Hepatocyte (in vitro differentiated cells): ENCODE measurements at regions not wholly inside any gene's neighbourhood (a gene's known extent, or its start where the extent isn't known, plus 50 kb on each side); places are given as distances from the start of the nearest gene placed in this dataset.

ENCODE experiments used
- DNase-seq: peaks from one replicate; pipeline ENCODE4 v3.0.0-alpha.2; 2016; ENCODE audit warnings: low spot score
- H2AFZ ChIP-seq: fragments of 200-600 bp; sonication (generic); 2 replicates; pipeline ENCODE4 v1.6.0; 2016; ENCODE audit warnings: antibody characterized with exemption, mild to moderate bottlenecking
- H3K27ac ChIP-seq: fragments of 200-600 bp; sonication (generic); 2 replicates; pipeline ENCODE4 v1.5.1; 2016; ENCODE audit warnings: mild to moderate bottlenecking
- H3K27me3 ChIP-seq: fragments of 200-600 bp; sonication (generic); 2 replicates; pipeline ENCODE4 v1.6.1; 2016
- H3K36me3 ChIP-seq: fragments of 200-600 bp; sonication (generic); replicated peaks from 2 replicates; pipeline ENCODE4 v1.5.1; 2016; ENCODE audit warnings: low read depth; ENCODE audit not compliant: insufficient read depth
- H3K4me1 ChIP-seq: fragments of 200-600 bp; sonication (generic); 2 replicates; pipeline ENCODE4 v1.5.1; 2016; ENCODE audit warnings: mild to moderate bottlenecking, moderate library complexity; ENCODE audit not compliant: insufficient read depth
- H3K4me2 ChIP-seq: fragments of 200-600 bp; sonication (generic); 2 replicates; pipeline ENCODE4 v1.6.0; 2016
- H3K4me3 ChIP-seq: fragments of 200-600 bp; sonication (generic); 2 replicates; pipeline ENCODE4 v1.5.1; 2016; ENCODE audit warnings: mild to moderate bottlenecking
- H3K79me2 ChIP-seq: fragments of 200-600 bp; sonication (generic); 2 replicates; pipeline ENCODE4 v1.6.0; 2017; ENCODE audit warnings: mild to moderate bottlenecking
- H3K9me2 ChIP-seq: fragments of 200-600 bp; sonication (generic); replicated peaks from 2 replicates; pipeline ENCODE4 v1.6.0; 2017; ENCODE audit warnings: mild to moderate bottlenecking; ENCODE audit not compliant: insufficient read depth
- H3K9me3 ChIP-seq: fragments of 200-600 bp; sonication (generic); 2 replicates; pipeline ENCODE4 v1.5.1; 2016; ENCODE audit warnings: low read depth, mild to moderate bottlenecking
- H4K20me1 ChIP-seq: fragments of 200-600 bp; sonication (generic); 2 replicates; pipeline ENCODE4 v1.6.0; 2016; ENCODE audit warnings: mild to moderate bottlenecking; ENCODE audit not compliant: insufficient read depth, poor library complexity, severe bottlenecking
- EZH2 ChIP-seq: fragments of 200-600 bp; sonication (generic); IDR thresholded peaks from 2 replicates; pipeline ENCODE4 v1.6.1; 2016; ENCODE audit warnings: antibody characterized with exemption, mild to moderate bottlenecking, borderline replicate concordance
- EZH2phosphoT487 ChIP-seq: fragments of 200-600 bp; sonication (generic); IDR thresholded peaks from one replicate; pipeline ENCODE4 v1.6.1; 2018; ENCODE audit warnings: antibody characterized with exemption, mild to moderate bottlenecking, low read depth, moderate library complexity; ENCODE audit not compliant: unreplicated experiment, severe bottlenecking
- WGBS: methylation state at CpG from one replicate; pipeline ENCODE4 v1.1.6; 2016; ENCODE audit warnings: low lambda C conversion rate; ENCODE audit errors: missing lambda C conversion rate; 5-methylcytosine and 5-hydroxymethylcytosine counted together
- TF ChIP-seq, protein P1 (sequence below): fragments of 200-600 bp; sonication (generic); IDR thresholded peaks from 2 replicates; pipeline ENCODE4 v1.5.1; 2016; ENCODE audit warnings: antibody characterized with exemption, mild to moderate bottlenecking; ENCODE audit not compliant: poor library complexity

DNA sequence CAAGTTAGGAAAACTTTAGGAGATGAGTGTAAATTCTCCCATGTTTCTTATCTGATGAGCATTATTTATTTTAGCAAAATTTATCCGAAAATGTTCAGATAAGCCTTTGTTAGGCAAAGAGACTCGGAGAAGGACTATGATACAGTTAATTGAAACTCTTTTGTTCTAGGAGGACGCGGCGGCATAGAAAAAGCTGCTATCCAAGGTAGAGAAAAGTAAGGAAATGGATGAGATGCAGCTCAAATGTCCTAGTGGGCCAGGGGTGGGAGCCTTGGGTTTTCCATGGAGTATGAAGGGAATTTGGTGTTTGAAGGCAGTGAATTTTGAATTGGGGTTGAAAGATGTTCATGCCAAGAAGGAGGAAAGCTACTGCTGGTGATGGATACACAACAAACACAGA lies 1504.5 kb downstream of the AACS start:
- H3K36me3 ChIP-seq, result no peaks in the 10 kb centered on the region
- no peak overlapping the region for H3K4me2 ChIP-seq
- TF ChIP-seq EZH2 (no peak), EZH2phosphoT487 (no peak)
- TF ChIP-seq, protein P1, sequence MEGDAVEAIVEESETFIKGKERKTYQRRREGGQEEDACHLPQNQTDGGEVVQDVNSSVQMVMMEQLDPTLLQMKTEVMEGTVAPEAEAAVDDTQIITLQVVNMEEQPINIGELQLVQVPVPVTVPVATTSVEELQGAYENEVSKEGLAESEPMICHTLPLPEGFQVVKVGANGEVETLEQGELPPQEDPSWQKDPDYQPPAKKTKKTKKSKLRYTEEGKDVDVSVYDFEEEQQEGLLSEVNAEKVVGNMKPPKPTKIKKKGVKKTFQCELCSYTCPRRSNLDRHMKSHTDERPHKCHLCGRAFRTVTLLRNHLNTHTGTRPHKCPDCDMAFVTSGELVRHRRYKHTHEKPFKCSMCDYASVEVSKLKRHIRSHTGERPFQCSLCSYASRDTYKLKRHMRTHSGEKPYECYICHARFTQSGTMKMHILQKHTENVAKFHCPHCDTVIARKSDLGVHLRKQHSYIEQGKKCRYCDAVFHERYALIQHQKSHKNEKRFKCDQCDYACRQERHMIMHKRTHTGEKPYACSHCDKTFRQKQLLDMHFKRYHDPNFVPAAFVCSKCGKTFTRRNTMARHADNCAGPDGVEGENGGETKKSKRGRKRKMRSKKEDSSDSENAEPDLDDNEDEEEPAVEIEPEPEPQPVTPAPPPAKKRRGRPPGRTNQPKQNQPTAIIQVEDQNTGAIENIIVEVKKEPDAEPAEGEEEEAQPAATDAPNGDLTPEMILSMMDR, result no peak

DNA sequence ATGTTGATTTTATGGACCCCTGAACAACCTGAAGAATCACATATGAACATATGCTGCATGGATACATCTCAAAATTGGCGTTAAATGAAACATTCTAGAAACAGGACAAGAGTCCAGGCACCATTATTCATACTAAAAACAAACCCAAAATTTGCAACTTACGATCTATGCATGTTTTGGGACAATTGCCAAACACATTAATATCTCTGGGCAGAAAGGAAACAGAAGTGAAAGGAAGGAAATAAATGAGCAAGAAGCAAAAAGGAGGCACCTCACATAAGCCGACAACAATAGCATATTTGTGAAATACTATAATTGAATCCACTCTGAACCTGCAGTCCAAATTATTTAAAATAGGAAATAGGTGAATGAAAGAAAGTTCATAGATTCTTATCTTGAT lies 1505.3 kb downstream of the AACS start:
- no peaks in the 10 kb centered on the region for H3K36me3 ChIP-seq
- H3K4me2 ChIP-seq, result no peak overlapping the region
- H3K27me3 ChIP-seq, result no peaks in the 10 kb centered on the region
- no peak for DNase-seq
- H3K4me3 ChIP-seq, result no peak overlapping the region
- H3K9me3 ChIP-seq, result no peaks in the 10 kb centered on the region
- H4K20me1 ChIP-seq, result no peaks in the 10 kb centered on the region
- WGBS, result 81% methylated on average over 3 of the region's 3 CpGs
- H3K4me1 ChIP-seq, result no peaks in the 10 kb centered on the region
- no peak for TF ChIP-seq EZH2
- TF ChIP-seq, protein P1, result no peak
- no peak for TF ChIP-seq EZH2phosphoT487
- no peak overlapping the region for H3K27ac ChIP-seq
- no peak overlapping the region for H2AFZ ChIP-seq
- no peaks in the 10 kb centered on the region for H3K79me2 ChIP-seq
- H3K9me2 ChIP-seq, result no peaks in the 10 kb centered on the region

More for the DNA sequence above, 1504.5 kb downstream of the AACS start:
- no peaks in the 10 kb centered on the region for H3K9me3 ChIP-seq
- H3K9me2 ChIP-seq, result no peaks in the 10 kb centered on the region
- no peak overlapping the region for H2AFZ ChIP-seq
- H3K79me2 ChIP-seq, result no peaks in the 10 kb centered on the region
- H3K27ac ChIP-seq, result no peak overlapping the region
- no peaks in the 10 kb centered on the region for H3K27me3 ChIP-seq
- 73% methylated on average over 5 of the region's 5 CpGs for WGBS
- H3K4me1 ChIP-seq, result no peaks in the 10 kb centered on the region
- H4K20me1 ChIP-seq, result no peaks in the 10 kb centered on the region
- DNase-seq, result no peak
- no peak overlapping the region for H3K4me3 ChIP-seq

DNA sequence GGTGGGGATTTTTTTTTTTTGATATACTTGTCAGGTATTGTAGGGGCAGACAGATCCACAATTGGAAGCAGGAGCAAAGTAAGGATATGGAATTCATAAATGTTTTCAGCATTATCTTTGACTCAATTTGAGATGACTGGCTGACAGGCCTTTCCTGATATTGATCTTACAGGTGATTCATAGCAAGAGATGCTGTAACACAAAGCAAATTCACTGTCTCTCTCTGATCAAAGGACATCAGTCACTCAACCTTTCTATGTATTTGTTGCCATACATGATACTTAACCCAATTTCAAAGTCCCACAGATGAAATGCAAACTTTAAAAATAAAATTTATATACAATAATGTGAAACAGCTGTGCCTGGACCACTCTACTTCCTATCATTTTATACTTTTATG lies 1506.9 kb downstream of the AACS start:
- H3K4me3 ChIP-seq, result no peak overlapping the region
- no peak overlapping the region for H3K27ac ChIP-seq
- H3K9me3 ChIP-seq, result no peaks in the 10 kb centered on the region
- H3K79me2 ChIP-seq, result no peaks in the 10 kb centered on the region
- no peaks in the 10 kb centered on the region for H3K4me1 ChIP-seq
- no peak overlapping the region for H2AFZ ChIP-seq
- no peak for TF ChIP-seq EZH2phosphoT487
- TF ChIP-seq EZH2, result no peak
- TF ChIP-seq, protein P1, result no peak
- H4K20me1 ChIP-seq, result no peaks in the 10 kb centered on the region
- no peaks in the 10 kb centered on the region for H3K9me2 ChIP-seq
- no peak overlapping the region for H3K4me2 ChIP-seq
- DNase-seq, result no peak
- H3K36me3 ChIP-seq, result no peaks in the 10 kb centered on the region
- H3K27me3 ChIP-seq, result no peaks in the 10 kb centered on the region

DNA sequence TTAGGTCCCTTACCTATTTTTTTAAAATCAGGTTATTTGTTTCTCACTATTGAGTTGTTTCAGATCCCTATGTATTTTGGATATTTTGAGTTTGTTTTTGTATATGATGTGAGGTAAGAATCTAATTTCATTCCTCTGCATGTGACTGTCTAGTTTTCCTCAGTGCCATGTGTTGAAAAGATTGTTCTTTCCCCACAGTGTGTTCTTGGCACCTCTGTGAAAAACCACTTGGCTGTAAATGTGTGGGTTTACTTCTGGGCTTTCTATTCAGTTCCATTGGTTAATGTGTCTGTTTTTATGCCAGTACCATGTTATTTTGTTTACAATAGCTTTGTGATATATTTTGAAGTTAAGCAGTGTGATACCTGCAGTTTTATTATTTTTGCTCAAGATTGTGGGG lies 1516.4 kb downstream of the AACS start:
- no peaks in the 10 kb centered on the region for H3K9me3 ChIP-seq
- no peaks in the 10 kb centered on the region for H3K27me3 ChIP-seq
- no peaks in the 10 kb centered on the region for H4K20me1 ChIP-seq
- no peak overlapping the region for H3K4me2 ChIP-seq
- H3K79me2 ChIP-seq, result no peaks in the 10 kb centered on the region
- peak overlapping the region; percentile 25 for H3K27ac ChIP-seq
- H3K36me3 ChIP-seq, result no peaks in the 10 kb centered on the region
- no peak for TF ChIP-seq EZH2phosphoT487
- DNase-seq, result no peak
- H3K9me2 ChIP-seq, result no peaks in the 10 kb centered on the region
- no peaks in the 10 kb centered on the region for H3K4me1 ChIP-seq
- H2AFZ ChIP-seq, result no peak overlapping the region
- no peak overlapping the region for H3K4me3 ChIP-seq
